ENCODE measurements at regions not wholly inside any gene's neighbourhood (a gene's known extent, or its start where the extent isn't known, plus 50 kb on each side); places are given as distances from the start of the nearest gene placed in this dataset.

GRCh38 chr13:65629926-65630325 is 1600.2 kb downstream of the PCDH9 start:
- no peak overlapping the region for H3K4me3 ChIP-seq (ENCODE audit: low read length)
- TF ChIP-seq, protein P1, sequence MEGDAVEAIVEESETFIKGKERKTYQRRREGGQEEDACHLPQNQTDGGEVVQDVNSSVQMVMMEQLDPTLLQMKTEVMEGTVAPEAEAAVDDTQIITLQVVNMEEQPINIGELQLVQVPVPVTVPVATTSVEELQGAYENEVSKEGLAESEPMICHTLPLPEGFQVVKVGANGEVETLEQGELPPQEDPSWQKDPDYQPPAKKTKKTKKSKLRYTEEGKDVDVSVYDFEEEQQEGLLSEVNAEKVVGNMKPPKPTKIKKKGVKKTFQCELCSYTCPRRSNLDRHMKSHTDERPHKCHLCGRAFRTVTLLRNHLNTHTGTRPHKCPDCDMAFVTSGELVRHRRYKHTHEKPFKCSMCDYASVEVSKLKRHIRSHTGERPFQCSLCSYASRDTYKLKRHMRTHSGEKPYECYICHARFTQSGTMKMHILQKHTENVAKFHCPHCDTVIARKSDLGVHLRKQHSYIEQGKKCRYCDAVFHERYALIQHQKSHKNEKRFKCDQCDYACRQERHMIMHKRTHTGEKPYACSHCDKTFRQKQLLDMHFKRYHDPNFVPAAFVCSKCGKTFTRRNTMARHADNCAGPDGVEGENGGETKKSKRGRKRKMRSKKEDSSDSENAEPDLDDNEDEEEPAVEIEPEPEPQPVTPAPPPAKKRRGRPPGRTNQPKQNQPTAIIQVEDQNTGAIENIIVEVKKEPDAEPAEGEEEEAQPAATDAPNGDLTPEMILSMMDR (IDR thresholded peaks at IDR 0.05) = no peak
- no peaks in the 10 kb centered on the region for H3K36me3 Mint-ChIP-seq (ENCODE audit: low read depth)
- H3K4me1 Mint-ChIP-seq (ENCODE audit: low read depth) = no peaks in the 10 kb centered on the region
- ATAC-seq (ENCODE audit: poor library complexity) (no peak), DNase-seq (no peak)
- intact Hi-C loops (cut with DNase I, micrococcal nuclease) = no loop called here
- ChIA-PET CTCF (no interaction called here), POLR2A (no interaction called here)
- H3K36me3 ChIP-seq (ENCODE audit: insufficient read depth, low read length) = no peaks in the 10 kb centered on the region
- H3K27ac ChIP-seq (ENCODE audit: low read depth in 1 of 2, low read length in 2 of 2) = no peak overlapping the region
- no peak overlapping the region for H3K4me3 Mint-ChIP-seq
- H3K27me3 Mint-ChIP-seq = no peaks in the 10 kb centered on the region
- H3K27me3 ChIP-seq (ENCODE audit: control insufficient read depth in 1 of 2, insufficient read depth in 2 of 2, low read length in 2 of 2) = no peaks in the 10 kb centered on the region
- H3K4me1 ChIP-seq (ENCODE audit: insufficient read depth, low read length) = no peaks in the 10 kb centered on the region
- no peaks in the 10 kb centered on the region for H3K9me3 ChIP-seq (ENCODE audit: control insufficient read depth in 1 of 2, insufficient read depth in 1 of 2, low read length in 2 of 2)
- no peak overlapping the region for H3K27ac Mint-ChIP-seq
- peaks cover 14% of the 10 kb centered on the region for H3K9me3 Mint-ChIP-seq

DNA sequence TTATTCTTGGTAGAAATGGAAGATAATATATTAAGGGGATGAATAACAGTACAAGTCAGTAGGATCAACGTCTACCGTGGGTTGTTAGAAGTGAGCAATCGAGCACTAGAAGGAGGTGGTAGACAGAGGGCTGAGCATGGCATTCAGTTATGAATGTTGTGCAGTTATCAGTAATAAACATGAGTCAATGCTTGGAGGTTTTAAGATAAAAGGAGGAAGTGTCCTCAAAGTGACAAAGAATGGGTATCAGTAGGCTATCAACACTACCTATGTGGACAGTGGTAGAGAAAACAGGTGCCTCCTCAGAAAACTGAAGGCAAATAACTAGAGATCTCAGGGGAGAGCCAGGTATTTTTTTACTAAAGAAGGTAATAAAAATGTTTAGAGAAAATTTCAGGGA is 1607.0 kb downstream of the PCDH9 start:
- TF ChIP-seq, protein P1 (IDR thresholded peaks at IDR 0.05) = no peak
- intact Hi-C loops (cut with DNase I, micrococcal nuclease) = no loop called here
- no peak overlapping the region for H3K27ac Mint-ChIP-seq
- Histone ChIP-seq H3K9me3 (ENCODE audit: control insufficient read depth in 1 of 2, insufficient read depth in 1 of 2, low read length in 2 of 2) (no peaks in the 10 kb centered on the region), H3K36me3 (ENCODE audit: insufficient read depth, low read length) (no peaks in the 10 kb centered on the region), H3K27ac (ENCODE audit: low read depth in 1 of 2, low read length in 2 of 2) (no peak overlapping the region), H3K4me1 (ENCODE audit: insufficient read depth, low read length) (no peaks in the 10 kb centered on the region), H3K27me3 (ENCODE audit: control insufficient read depth in 1 of 2, insufficient read depth in 2 of 2, low read length in 2 of 2) (no peaks in the 10 kb centered on the region), H3K4me3 (ENCODE audit: low read length) (no peak overlapping the region)
- no peaks in the 10 kb centered on the region for H3K27me3 Mint-ChIP-seq
- ChIA-PET POLR2A (no interaction called here), CTCF (no interaction called here)
- DNase-seq (no peak), ATAC-seq (ENCODE audit: poor library complexity) (no peak)
- H3K9me3 Mint-ChIP-seq = peaks cover 32% of the 10 kb centered on the region
- no peaks in the 10 kb centered on the region for H3K4me1 Mint-ChIP-seq (ENCODE audit: low read depth)
- H3K36me3 Mint-ChIP-seq (ENCODE audit: low read depth) = no peaks in the 10 kb centered on the region
- no peak overlapping the region for H3K4me3 Mint-ChIP-seq

GRCh38 chr13:65615506-65615905 is 1614.6 kb downstream of the PCDH9 start:
- TF ChIP-seq, protein P1 (IDR thresholded peaks at IDR 0.05) = no peak
- DNase-seq (no peak), ATAC-seq (ENCODE audit: poor library complexity) (no peak)
- intact Hi-C loops (cut with DNase I, micrococcal nuclease) = no loop called here
- Mint-ChIP-seq H3K4me3 (no peak overlapping the region), H3K9me3 (peaks cover 12% of the 10 kb centered on the region), H3K36me3 (ENCODE audit: low read depth) (no peaks in the 10 kb centered on the region), H3K27me3 (no peaks in the 10 kb centered on the region), H3K27ac (no peak overlapping the region), H3K4me1 (ENCODE audit: low read depth) (no peaks in the 10 kb centered on the region)
- ChIA-PET POLR2A (no interaction called here), CTCF (no interaction called here)
- H3K9me3 ChIP-seq (ENCODE audit: control insufficient read depth in 1 of 2, insufficient read depth in 1 of 2, low read length in 2 of 2) = no peaks in the 10 kb centered on the region
- H3K27ac ChIP-seq (ENCODE audit: low read depth in 1 of 2, low read length in 2 of 2) = no peak overlapping the region
- no peaks in the 10 kb centered on the region for H3K27me3 ChIP-seq (ENCODE audit: control insufficient read depth in 1 of 2, insufficient read depth in 2 of 2, low read length in 2 of 2)
- no peak overlapping the region for H3K4me3 ChIP-seq (ENCODE audit: low read length)
- H3K4me1 ChIP-seq (ENCODE audit: insufficient read depth, low read length) = no peaks in the 10 kb centered on the region
- no peaks in the 10 kb centered on the region for H3K36me3 ChIP-seq (ENCODE audit: insufficient read depth, low read length)
